ENCODE measurements at regions not wholly inside any gene's neighbourhood (a gene's known extent, or its start where the extent isn't known, plus 50 kb on each side); places are given as distances from the start of the nearest gene placed in this dataset.
"Not testable (repeated sequence)": the region's sequence is repeated elsewhere in the genome, so short reads cannot be mapped to it uniquely, and the experiment has no call there.

GRCh38 chr2:152273732-152274260 is 61.2 kb upstream of the FMNL2 start:
- not testable (repeated sequence) for DNase-seq (ENCODE audit: low read depth)

- not testable (repeated sequence) for DNase-seq (ENCODE audit: low read depth)
Measured at GRCh38 chr2:152277896-152278295, 57.1 kb upstream of the FMNL2 start.

- no peak for DNase-seq (ENCODE audit: low read depth)
Measured at GRCh38 chr2:152278526-152278925, 56.4 kb upstream of the FMNL2 start.

GRCh38 chr2:152279367-152279766 is 55.6 kb upstream of the FMNL2 start:
- not testable (repeated sequence) for DNase-seq (ENCODE audit: low read depth)

GRCh38 chr2:152280780-152281179 is 54.2 kb upstream of the FMNL2 start:
- DNase-seq (ENCODE audit: low read depth): no peak

GRCh38 chr2:152283392-152283791 is 51.6 kb upstream of the FMNL2 start:
- no peak for DNase-seq (ENCODE audit: low read depth)

- DNase-seq (ENCODE audit: low read depth): no peak
Measured at GRCh38 chr2:152284398-152284797, 50.6 kb upstream of the FMNL2 start.

Data from ELR (cell line).